Left ventricle myocardium superior (tissue), 1 donor: ENCODE measurements at regions not wholly inside any gene's neighbourhood (a gene's known extent, or its start where the extent isn't known, plus 50 kb on each side); places are given as distances from the start of the nearest gene placed in this dataset.

Source experiments
- ATAC-seq: fragments of 200-7000 bp; cut with Tn5 transposase; one replicate; pipeline ENCODE4 v1.9.1; 2020; ENCODE audit warnings: mild to moderate bottlenecking, moderate library complexity
- DNase-seq: peaks from one replicate; pipeline ENCODE4 v3.0.0-alpha.2; 2020
- intact Hi-C: fragments of 100-400 bp; cut with micrococcal nuclease; formaldehyde crosslinking; loops from one replicate; pipeline ENCODE4 v1.11.0; 2022
- donor health status: DM: no; HTN: yes; CAD: no; lungs with severe emphysema.

DNA sequence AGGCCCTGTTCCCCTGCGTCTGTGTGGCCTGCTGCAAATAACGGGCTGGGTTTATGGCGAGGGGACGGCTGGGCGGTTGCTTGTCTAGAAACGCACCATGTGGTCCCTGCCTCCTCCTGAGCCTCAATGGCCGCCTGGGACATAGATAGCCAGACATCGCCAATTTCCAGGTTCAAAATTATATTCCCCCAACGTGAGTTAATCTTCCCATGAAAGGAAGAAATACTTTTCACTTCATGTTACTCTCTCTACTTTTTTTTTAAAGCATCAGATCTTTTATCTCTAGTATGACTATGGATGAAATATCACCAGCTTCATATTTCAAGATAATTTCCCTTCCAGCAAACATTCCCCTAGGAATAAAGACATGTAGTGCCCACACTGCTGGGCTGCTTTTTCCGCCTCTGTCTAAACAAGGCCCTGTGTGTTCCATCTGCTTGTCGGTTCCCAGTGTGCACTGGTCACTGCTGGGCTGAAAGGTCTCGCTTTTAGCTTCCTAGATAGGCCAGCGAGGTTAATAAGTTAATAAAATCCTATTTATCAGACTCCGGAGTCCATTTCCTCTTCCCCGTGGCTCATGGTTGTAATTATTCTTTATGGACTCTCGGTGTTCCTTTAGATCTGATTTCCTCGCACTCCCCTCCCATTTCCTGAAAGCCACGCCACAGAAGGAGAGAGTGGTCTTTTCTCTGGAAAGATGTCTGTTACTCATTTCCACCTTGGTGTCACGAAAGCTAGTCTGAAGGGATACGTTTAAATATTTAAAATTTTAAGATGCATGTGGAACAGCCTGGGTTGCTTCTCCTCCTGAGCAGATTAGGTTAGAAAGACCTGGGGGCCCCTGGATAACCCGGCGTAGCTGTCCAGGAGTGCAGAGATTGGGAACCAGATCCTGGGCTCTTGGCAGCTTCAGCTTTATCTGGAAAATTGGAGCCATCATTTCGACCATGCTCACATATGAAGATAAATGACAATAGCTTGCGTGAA is 196.6 kb upstream of the COPS8 start:
- ATAC-seq (no peak), DNase-seq (no peak)
- intact Hi-C loops = no loop called here

- DNase-seq = no peak
- intact Hi-C loops = no loop called here
Observed at GRCh38 chr2:236889791-236890704, 195.6 kb upstream of the COPS8 start.

DNA sequence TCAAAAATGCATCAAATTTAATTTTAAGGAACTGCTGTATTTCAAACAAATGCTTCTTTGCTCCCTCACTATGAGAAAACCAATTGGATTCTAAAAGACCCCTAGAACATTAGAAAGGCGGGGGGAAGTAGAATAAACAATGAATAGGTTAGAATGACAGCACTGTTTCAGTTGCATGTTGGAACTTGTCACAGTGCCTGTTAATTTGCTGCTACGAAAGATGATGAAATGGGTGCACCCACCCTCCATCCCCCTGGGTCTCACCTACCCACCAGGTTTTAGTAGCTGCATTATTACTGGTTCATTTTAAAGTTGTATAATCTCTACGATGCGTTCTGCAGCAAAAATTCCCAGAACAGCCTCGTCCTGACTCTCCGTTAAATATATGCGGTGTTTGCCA is 193.0 kb upstream of the COPS8 start:
- DNase-seq (no peak), ATAC-seq (no peak)
- intact Hi-C loops = no loop called here

More at GRCh38 chr2:236889791-236890704, 195.6 kb upstream of the COPS8 start:
- no peak for ATAC-seq

GRCh38 chr2:236894791-236895190 is 190.9 kb upstream of the COPS8 start:
- DNase-seq = no peak
- no peak for ATAC-seq
- intact Hi-C loops = no loop called here

GRCh38 chr2:236895497-236895896 is 190.2 kb upstream of the COPS8 start:
- DNase-seq (no peak), ATAC-seq (no peak)
- intact Hi-C loops = no loop called here

DNA sequence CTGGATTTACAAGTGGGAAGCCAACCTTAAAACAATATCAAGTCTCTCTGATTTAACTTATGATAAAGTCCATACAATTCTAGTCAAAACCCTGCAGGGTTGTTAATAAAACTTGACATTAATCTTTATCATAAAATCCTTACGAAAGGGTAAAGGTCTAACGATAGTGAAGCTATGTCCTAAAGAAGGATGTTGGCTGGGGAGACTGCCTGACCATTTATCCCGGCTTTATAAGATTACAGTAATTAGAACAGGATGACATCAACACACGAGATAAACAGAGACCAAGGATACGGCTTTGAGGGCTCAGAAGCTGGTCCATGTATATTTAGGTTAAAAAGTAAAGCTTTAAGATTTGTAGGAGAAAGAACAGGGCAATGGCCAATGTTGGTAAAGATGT is 189.0 kb upstream of the COPS8 start:
- DNase-seq = no peak
- no peak for ATAC-seq
- intact Hi-C loops = no loop called here

DNA sequence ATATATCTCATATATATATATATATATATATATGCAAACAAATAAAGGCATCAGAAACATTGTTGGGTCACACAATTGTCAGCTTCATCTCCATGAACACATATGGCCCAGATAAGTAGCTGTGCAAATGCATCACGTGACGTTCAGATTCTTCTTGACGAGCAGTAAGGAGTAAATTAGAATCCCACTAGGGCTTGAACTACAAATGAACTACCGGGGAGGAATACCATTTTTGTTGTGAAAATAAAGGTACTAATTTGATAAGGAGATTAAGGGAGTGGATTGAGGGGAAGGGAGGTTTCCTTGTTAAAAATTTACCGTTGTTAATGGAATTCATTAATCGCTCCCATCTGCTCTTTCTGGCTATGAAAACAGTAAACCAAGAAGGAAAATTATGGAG is 186.5 kb upstream of the COPS8 start:
- no peak for DNase-seq
- intact Hi-C loops = no loop called here
- ATAC-seq = no peak

GRCh38 chr2:236899950-236900640 is 185.6 kb upstream of the COPS8 start:
- intact Hi-C loops = no loop called here
- no peak for ATAC-seq
- no peak for DNase-seq

- no peak for DNase-seq
- intact Hi-C loops = no loop called here
- no peak for ATAC-seq
Observed at GRCh38 chr2:236901956-236902355, 183.7 kb upstream of the COPS8 start.

DNA sequence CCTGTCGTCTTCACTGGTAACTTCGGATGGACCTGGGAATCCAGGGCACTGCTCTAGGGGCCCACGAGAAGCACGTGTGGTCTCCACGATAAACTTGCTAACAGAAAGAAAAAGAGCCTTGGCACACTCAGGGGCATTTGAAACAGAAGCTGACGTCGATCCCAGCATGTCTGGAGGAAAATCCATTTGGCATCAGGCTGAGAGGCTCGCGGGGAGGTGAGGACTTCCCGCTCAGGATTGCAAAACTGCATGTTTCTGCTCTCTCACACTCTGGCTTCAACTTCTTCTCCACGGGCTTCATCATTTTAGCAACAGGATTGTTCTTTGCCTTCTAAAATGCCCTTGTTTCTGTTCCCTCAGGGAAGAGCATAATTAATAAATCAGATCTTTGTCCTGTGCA is 181.7 kb upstream of the COPS8 start:
- intact Hi-C loops = no loop called here
- ATAC-seq = no peak
- no peak for DNase-seq

GRCh38 chr2:236904389-236905263 is 181.1 kb upstream of the COPS8 start:
- DNase-seq (no peak), ATAC-seq (no peak)
- intact Hi-C loops = no loop called here

- intact Hi-C loops = no loop called here
- DNase-seq (no peak), ATAC-seq (no peak)
Observed at GRCh38 chr2:236905976-236906375, 179.7 kb upstream of the COPS8 start.

GRCh38 chr2:236908439-236909192 is 177.1 kb upstream of the COPS8 start:
- DNase-seq = no peak
- peak; percentile 15 for ATAC-seq
- intact Hi-C loops = no loop called here

DNA sequence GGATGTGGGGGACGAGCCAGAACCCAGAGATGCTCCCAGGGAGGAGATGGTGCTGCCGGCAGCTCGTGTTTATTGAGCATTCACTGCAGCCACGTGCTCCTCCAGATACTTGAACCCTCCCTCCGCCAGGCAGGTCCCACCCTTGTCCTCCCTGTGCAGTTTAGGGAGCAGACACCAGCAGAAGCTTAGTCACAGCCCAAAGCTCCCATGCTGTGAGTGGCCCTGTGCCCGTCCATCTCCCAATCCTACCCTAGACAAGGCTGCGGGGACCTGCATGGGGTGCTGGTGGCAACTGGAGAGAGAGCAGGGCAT is 176.5 kb upstream of the COPS8 start:
- no peak for ATAC-seq
- intact Hi-C loops = no loop called here

GRCh38 chr2:236909802-236910201 is 175.9 kb upstream of the COPS8 start:
- intact Hi-C loops = no loop called here
- ATAC-seq = no peak
- no peak for DNase-seq

More for the DNA sequence above, 176.5 kb upstream of the COPS8 start:
- DNase-seq = no peak

DNA sequence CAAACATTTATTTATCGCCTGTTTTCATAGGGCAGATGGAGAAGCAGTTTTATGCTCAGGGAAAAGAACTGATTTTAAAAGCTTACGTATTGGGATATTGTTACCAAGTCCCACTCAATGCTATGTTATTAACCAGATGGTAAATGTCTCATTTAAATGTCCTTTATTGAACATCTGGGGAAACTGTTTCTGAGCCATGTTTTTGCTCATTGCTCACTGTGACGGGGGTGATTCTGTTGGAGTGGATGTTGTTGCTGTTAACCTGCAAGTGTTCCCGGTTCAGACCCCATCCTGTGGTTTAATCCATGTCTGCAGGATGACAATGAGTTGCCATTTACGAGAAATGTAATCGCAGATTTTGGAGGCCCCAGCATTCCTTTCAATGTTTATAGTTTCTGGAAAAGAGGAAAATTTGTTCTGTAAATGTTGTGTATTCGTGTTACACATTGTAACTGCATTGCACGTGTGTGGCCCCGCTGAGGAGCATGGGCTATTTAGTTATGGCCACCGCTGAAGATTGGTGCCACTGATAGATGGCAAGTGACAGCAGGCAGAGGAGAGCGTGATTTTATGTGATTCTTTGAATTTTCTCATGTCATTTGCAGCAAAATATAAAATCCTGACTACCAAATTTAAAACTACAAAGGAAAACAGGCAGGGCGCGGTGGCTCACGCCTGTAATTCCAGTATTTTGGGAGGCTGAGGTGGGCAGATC is 174.8 kb upstream of the COPS8 start:
- no peak for ATAC-seq
- no peak for DNase-seq
- intact Hi-C loops = no loop called here

- intact Hi-C loops = no loop called here
- no peak for ATAC-seq
Observed at GRCh38 chr2:236912326-236913120, 173.2 kb upstream of the COPS8 start.

More at GRCh38 chr2:236912326-236913120, 173.2 kb upstream of the COPS8 start:
- DNase-seq = no peak
